ENCODE measurements at regions not wholly inside any gene's neighbourhood (a gene's known extent, or its start where the extent isn't known, plus 50 kb on each side); places are given as distances from the start of the nearest gene placed in this dataset.

DNA sequence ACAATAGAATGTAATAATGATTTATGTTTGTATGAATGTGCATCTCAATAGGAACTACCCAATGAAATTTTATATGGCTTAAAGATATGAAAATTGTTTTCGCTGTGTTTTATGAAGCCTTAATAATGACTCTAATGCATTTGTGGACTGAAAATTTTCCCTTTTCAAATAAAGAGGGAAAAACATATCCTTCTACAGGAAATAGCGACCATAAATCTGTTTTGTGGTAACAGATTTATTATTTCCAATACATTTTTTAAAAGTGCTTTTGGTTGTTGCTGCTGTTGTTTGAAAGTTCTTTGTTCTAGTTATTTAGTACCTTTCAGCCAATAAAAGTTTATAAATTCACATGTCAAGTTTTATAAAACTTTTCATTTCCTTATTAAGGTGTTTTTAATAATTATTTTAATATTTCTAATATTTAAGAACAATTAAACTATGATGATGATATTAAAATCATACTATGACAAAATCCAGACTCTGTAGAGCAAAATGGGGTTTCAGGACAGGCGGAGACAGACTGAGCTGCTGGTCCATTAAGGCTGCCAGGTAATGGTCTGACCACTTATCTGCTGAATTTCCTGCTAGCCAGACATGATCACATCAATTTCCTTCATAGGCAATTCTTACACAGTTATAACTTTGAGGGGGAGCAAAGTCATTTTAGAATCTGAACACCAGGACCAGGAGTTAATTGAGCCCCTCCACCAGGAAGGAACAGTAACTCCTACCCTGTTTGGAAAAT, 65.7 kb upstream of the NEUROD1 start:
- no peak overlapping the region for H2BK15ac ChIP-seq (ENCODE audit: low read depth, low read length)
- no peaks in the 10 kb centered on the region for H3K4me1 ChIP-seq (ENCODE audit: insufficient read depth, low read length)
- no peak for DNase-seq
- WGBS (ENCODE audit: extremely low coverage, insufficient read length, low lambda C conversion rate), result no CpG with 5 or more reads among the region's 3 CpGs
- H3K27ac ChIP-seq (ENCODE audit: insufficient read length, low read depth, low read length), result no peak overlapping the region
- H3K9me3 Mint-ChIP-seq, result no peaks in the 10 kb centered on the region
- no peak overlapping the region for H2BK120ac ChIP-seq (ENCODE audit: low read depth, low read length, poor library complexity, severe bottlenecking)
- no peak overlapping the region for H3K27ac Mint-ChIP-seq
- H3K36me3 Mint-ChIP-seq (ENCODE audit: insufficient read depth in 1 of 3, low read depth in 3 of 3), result no peaks in the 10 kb centered on the region
- H3K9ac ChIP-seq (ENCODE audit: extremely low read depth, insufficient read length, low read length), result no peak overlapping the region
- H3K4me3 Mint-ChIP-seq, result no peak overlapping the region
- no peaks in the 10 kb centered on the region; the same call in 1 of the 2 replicates for H3K27me3 Mint-ChIP-seq (ENCODE audit: low read depth)
- no peaks in the 10 kb centered on the region for H3K79me1 ChIP-seq (ENCODE audit: insufficient read depth, low read depth, low read length, poor library complexity, severe bottlenecking)
- H3K4ac ChIP-seq (ENCODE audit: low read depth, low read length), result no peak overlapping the region
- H2AK5ac ChIP-seq (ENCODE audit: insufficient read length, low read length), result no peak overlapping the region
- H3K23me2 ChIP-seq (ENCODE audit: insufficient read length, low read depth, low read length, poor library complexity, severe bottlenecking), result no peaks in the 10 kb centered on the region
- no peak overlapping the region for H2AFZ ChIP-seq (ENCODE audit: low read length)
- no peaks in the 10 kb centered on the region for H4K20me1 ChIP-seq (ENCODE audit: control insufficient read depth, insufficient read depth, insufficient read length)
- TF ChIP-seq, protein P1, sequence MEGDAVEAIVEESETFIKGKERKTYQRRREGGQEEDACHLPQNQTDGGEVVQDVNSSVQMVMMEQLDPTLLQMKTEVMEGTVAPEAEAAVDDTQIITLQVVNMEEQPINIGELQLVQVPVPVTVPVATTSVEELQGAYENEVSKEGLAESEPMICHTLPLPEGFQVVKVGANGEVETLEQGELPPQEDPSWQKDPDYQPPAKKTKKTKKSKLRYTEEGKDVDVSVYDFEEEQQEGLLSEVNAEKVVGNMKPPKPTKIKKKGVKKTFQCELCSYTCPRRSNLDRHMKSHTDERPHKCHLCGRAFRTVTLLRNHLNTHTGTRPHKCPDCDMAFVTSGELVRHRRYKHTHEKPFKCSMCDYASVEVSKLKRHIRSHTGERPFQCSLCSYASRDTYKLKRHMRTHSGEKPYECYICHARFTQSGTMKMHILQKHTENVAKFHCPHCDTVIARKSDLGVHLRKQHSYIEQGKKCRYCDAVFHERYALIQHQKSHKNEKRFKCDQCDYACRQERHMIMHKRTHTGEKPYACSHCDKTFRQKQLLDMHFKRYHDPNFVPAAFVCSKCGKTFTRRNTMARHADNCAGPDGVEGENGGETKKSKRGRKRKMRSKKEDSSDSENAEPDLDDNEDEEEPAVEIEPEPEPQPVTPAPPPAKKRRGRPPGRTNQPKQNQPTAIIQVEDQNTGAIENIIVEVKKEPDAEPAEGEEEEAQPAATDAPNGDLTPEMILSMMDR (conservative IDR thresholded peaks at IDR 0.05), result no peak
- H3K4me1 Mint-ChIP-seq, result no peaks in the 10 kb centered on the region; a peak in 1 of 4 replicates
- H4K5ac ChIP-seq (ENCODE audit: insufficient read length, low read depth, low read length), result no peak overlapping the region
- H3K4me2 ChIP-seq (ENCODE audit: insufficient read depth, insufficient read length, low read length), result no peak overlapping the region
- H3K23ac ChIP-seq (ENCODE audit: insufficient read length, low read depth, low read length), result no peak overlapping the region
- no peak overlapping the region for H2BK20ac ChIP-seq (ENCODE audit: low read depth, low read length, poor library complexity, severe bottlenecking)
- H3K14ac ChIP-seq (ENCODE audit: insufficient read depth, low read length), result no peak overlapping the region
- no peak overlapping the region for H2BK5ac ChIP-seq (ENCODE audit: insufficient read length, low read length)
- H3K9me3 ChIP-seq (ENCODE audit: control insufficient read depth, low read depth, low read length), result no peaks in the 10 kb centered on the region
- no peak overlapping the region for H2BK12ac ChIP-seq (ENCODE audit: insufficient read length, low read depth, low read length)
- H4K8ac ChIP-seq (replicated peaks; ENCODE audit: insufficient read length, low read depth, low read length), result no peak overlapping the region
- H3K56ac ChIP-seq (ENCODE audit: insufficient read length, low read depth, low read length), result no peak overlapping the region
- H3K79me2 ChIP-seq (ENCODE audit: insufficient read depth, low read length), result no peaks in the 10 kb centered on the region
- H3K27me3 ChIP-seq (ENCODE audit: insufficient read depth, low read length), result no peaks in the 10 kb centered on the region
- no peak overlapping the region for H4K91ac ChIP-seq (ENCODE audit: insufficient read length, low read depth, low read length)
- H3K18ac ChIP-seq (ENCODE audit: insufficient read length, low read depth, low read length), result no peak overlapping the region
- H3T11ph ChIP-seq (ENCODE audit: low read length), result no peak overlapping the region

Measured in H9 (cell line).